Activated CD4-positive, alpha-beta T cell treated with anti-CD3 and anti-CD28 coated beads, Interleukin-2, amount 10 ng/mL, durations not matched to agents 24 days and 14 days (primary cell): ENCODE measurements at regions not wholly inside any gene's neighbourhood (a gene's known extent, or its start where the extent isn't known, plus 50 kb on each side); places are given as distances from the start of the nearest gene placed in this dataset.

ENCODE experiments used
- DNase-seq: peaks from one replicate; pipeline ENCODE4 v3.0.0; 2022
- H3K27ac Mint-ChIP-seq: one replicate; pipeline ENCODE4 v1.8.0; 2022; ENCODE audit warnings: mild to moderate bottlenecking, mixed read lengths
- H3K27me3 Mint-ChIP-seq: one replicate; pipeline ENCODE4 v1.8.0; 2022; ENCODE audit warnings: mixed read lengths
- H3K36me3 Mint-ChIP-seq: one replicate; pipeline ENCODE4 v1.8.0; 2022; ENCODE audit warnings: low read depth, mild to moderate bottlenecking, mixed read lengths
- H3K4me1 Mint-ChIP-seq: one replicate; pipeline ENCODE4 v1.8.0; 2021; ENCODE audit warnings: mixed read lengths
- H3K4me3 Mint-ChIP-seq: one replicate; pipeline ENCODE4 v1.8.0; 2022; ENCODE audit warnings: mild to moderate bottlenecking, moderate library complexity, mixed read lengths
- H3K9me3 Mint-ChIP-seq: one replicate; pipeline ENCODE4 v1.8.0; 2021; ENCODE audit warnings: mixed read lengths
- intact Hi-C: fragments of 100-400 bp; cut with micrococcal nuclease; formaldehyde crosslinking; loops from one replicate; pipeline ENCODE4 v1.15.1; 2023

DNA sequence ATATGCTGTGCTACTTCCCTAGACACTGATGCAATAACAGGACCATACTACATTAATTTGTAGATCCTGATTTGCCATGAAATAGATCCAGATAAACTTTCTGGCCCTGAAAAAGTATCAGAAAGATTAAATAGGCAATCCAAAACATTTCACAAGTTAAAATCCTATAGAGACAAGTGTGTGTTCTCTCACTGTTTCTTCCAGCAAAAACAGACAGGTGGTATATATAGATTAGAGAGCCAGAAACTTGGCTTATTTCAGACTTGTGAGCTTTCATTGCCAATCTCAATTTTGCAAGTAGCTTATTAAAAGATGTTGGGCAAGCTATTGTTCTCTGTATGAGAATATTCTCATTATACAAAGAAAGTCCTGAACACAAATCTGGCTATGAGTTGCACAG lies 289.1 kb upstream of the MANEA start:
- Mint-ChIP-seq H3K27ac (no peak overlapping the region), H3K9me3 (no peaks in the 10 kb centered on the region), H3K4me1 (no peaks in the 10 kb centered on the region), H3K36me3 (no peaks in the 10 kb centered on the region), H3K27me3 (no peaks in the 10 kb centered on the region), H3K4me3 (no peak overlapping the region)
- intact Hi-C loops, result no loop called here
- no peak for DNase-seq

GRCh38 chr6:95292011-95292410 lies 285.3 kb upstream of the MANEA start:
- H3K9me3 Mint-ChIP-seq, result no peaks in the 10 kb centered on the region
- no peak overlapping the region for H3K4me3 Mint-ChIP-seq
- intact Hi-C loops, result no loop called here
- no peaks in the 10 kb centered on the region for H3K27me3 Mint-ChIP-seq
- H3K27ac Mint-ChIP-seq, result no peak overlapping the region
- no peaks in the 10 kb centered on the region for H3K4me1 Mint-ChIP-seq
- H3K36me3 Mint-ChIP-seq, result no peaks in the 10 kb centered on the region
- DNase-seq, result no peak

GRCh38 chr6:95293257-95293656 lies 284.1 kb upstream of the MANEA start:
- DNase-seq, result no peak
- Mint-ChIP-seq H3K27ac (no peak overlapping the region), H3K36me3 (no peaks in the 10 kb centered on the region), H3K4me3 (no peak overlapping the region), H3K4me1 (no peaks in the 10 kb centered on the region), H3K27me3 (no peaks in the 10 kb centered on the region), H3K9me3 (no peaks in the 10 kb centered on the region)
- intact Hi-C loops, result no loop called here

- Mint-ChIP-seq H3K27ac (no peak overlapping the region), H3K27me3 (no peaks in the 10 kb centered on the region), H3K4me1 (no peaks in the 10 kb centered on the region), H3K36me3 (no peaks in the 10 kb centered on the region), H3K4me3 (no peak overlapping the region), H3K9me3 (no peaks in the 10 kb centered on the region)
- DNase-seq, result no peak
- intact Hi-C loops, result no loop called here
Measured at GRCh38 chr6:95294043-95294442, 283.3 kb upstream of the MANEA start.

DNA sequence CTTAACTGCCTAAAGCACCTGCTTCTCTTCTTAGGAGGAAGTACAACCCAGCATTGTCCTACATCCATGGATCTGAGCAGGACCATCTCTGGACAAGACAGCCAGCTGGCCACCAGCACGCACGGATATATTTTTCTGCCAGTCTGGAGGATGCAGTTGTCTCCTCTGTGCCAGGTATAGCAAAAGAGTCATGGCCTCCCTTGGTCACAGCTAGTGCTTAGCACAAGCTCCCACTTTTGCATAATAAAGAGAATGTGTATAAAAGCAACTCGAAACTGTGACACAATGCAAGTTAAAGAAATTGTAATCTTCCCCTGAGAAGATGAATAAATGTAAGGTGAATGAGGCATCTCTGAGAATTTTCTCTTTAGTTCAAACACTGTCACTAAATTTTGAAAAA lies 267.8 kb upstream of the MANEA start:
- DNase-seq, result no peak
- no peaks in the 10 kb centered on the region for H3K36me3 Mint-ChIP-seq
- no peak overlapping the region for H3K4me3 Mint-ChIP-seq
- intact Hi-C loops, result no loop called here
- H3K9me3 Mint-ChIP-seq, result no peaks in the 10 kb centered on the region
- H3K4me1 Mint-ChIP-seq, result no peaks in the 10 kb centered on the region
- H3K27ac Mint-ChIP-seq, result no peak overlapping the region
- H3K27me3 Mint-ChIP-seq, result no peaks in the 10 kb centered on the region

GRCh38 chr6:95318137-95318536 lies 259.2 kb upstream of the MANEA start:
- Mint-ChIP-seq H3K4me3 (no peak overlapping the region), H3K4me1 (no peaks in the 10 kb centered on the region), H3K9me3 (no peaks in the 10 kb centered on the region), H3K36me3 (no peaks in the 10 kb centered on the region), H3K27ac (no peak overlapping the region), H3K27me3 (no peaks in the 10 kb centered on the region)
- no peak for DNase-seq
- intact Hi-C loops, result no loop called here

GRCh38 chr6:95321126-95321525 lies 256.2 kb upstream of the MANEA start:
- Mint-ChIP-seq H3K36me3 (no peaks in the 10 kb centered on the region), H3K4me3 (no peak overlapping the region), H3K4me1 (no peaks in the 10 kb centered on the region), H3K27ac (no peak overlapping the region), H3K9me3 (no peaks in the 10 kb centered on the region), H3K27me3 (no peaks in the 10 kb centered on the region)
- intact Hi-C loops, result no loop called here
- no peak for DNase-seq

GRCh38 chr6:95325916-95326315 lies 251.4 kb upstream of the MANEA start:
- no peaks in the 10 kb centered on the region for H3K27me3 Mint-ChIP-seq
- H3K4me1 Mint-ChIP-seq, result no peaks in the 10 kb centered on the region
- intact Hi-C loops, result no loop called here
- H3K27ac Mint-ChIP-seq, result no peak overlapping the region
- no peaks in the 10 kb centered on the region for H3K9me3 Mint-ChIP-seq
- no peak for DNase-seq
- H3K4me3 Mint-ChIP-seq, result no peak overlapping the region
- no peaks in the 10 kb centered on the region for H3K36me3 Mint-ChIP-seq

- Mint-ChIP-seq H3K27ac (no peak overlapping the region), H3K4me3 (no peak overlapping the region), H3K9me3 (no peaks in the 10 kb centered on the region), H3K36me3 (no peaks in the 10 kb centered on the region), H3K27me3 (no peaks in the 10 kb centered on the region), H3K4me1 (no peaks in the 10 kb centered on the region)
- intact Hi-C loops, result no loop called here
- no peak for DNase-seq
Measured at GRCh38 chr6:95328231-95328630, 249.1 kb upstream of the MANEA start.

DNA sequence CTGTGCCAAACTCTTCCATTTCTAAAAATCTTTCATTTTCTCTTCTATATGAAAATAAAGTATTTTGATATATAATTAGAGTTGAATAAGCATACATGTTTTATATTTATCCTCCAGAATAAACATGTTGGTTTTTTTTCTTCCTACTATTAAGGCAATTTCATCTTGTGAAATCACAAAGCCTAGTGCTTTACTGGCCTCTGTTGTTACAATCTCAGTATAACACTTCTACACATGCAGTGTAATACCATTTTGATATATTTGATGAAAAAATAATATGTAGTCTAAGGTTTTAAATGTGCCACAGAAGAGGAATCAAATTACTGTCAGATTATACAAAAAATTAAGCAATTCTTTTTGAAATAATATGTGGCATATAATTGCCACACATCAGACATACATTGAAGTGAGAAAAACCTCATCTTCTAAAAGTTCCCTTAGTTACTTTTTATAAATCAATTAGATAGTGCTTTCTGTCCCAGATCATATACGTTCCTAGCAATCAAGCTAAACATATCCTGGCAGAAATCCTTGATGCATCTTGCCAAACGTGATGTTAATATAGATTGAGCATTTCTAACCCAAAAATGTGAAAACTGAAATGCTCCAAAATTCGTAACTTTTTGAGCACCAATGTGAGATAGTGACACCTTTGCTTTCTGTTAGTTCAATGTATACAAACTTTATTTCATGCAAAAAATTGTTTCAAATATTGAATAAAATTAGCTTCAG lies 225.1 kb upstream of the MANEA start:
- H3K27ac Mint-ChIP-seq, result no peak overlapping the region
- no peaks in the 10 kb centered on the region for H3K27me3 Mint-ChIP-seq
- no peaks in the 10 kb centered on the region for H3K36me3 Mint-ChIP-seq
- H3K9me3 Mint-ChIP-seq, result no peaks in the 10 kb centered on the region
- no peak for DNase-seq
- no peaks in the 10 kb centered on the region for H3K4me1 Mint-ChIP-seq
- intact Hi-C loops, result no loop called here
- H3K4me3 Mint-ChIP-seq, result no peak overlapping the region

DNA sequence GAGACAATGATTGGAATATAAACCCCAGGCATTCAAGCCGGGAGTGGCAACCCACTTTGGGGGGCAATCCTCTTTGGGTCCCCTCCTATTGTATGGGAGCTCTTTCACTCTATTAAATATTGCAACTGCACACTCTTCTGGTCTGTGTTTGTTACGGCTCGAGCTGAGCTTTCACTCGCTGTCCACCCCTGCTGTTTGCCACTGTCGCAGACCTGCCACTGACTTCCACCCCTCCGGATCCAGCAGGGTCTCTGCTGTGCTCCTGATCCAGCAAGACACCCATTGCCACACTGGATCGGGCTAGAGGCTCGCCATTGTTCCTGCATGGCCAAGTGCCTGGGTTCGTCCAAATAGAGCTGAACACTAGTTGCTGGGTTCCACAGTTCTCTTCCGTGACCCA lies 222.8 kb upstream of the MANEA start:
- no peaks in the 10 kb centered on the region for H3K36me3 Mint-ChIP-seq
- H3K27me3 Mint-ChIP-seq, result no peaks in the 10 kb centered on the region
- H3K9me3 Mint-ChIP-seq, result no peaks in the 10 kb centered on the region
- no peaks in the 10 kb centered on the region for H3K4me1 Mint-ChIP-seq
- intact Hi-C loops, result no loop called here
- DNase-seq, result no peak
- H3K27ac Mint-ChIP-seq, result no peak overlapping the region
- H3K4me3 Mint-ChIP-seq, result no peak overlapping the region

GRCh38 chr6:95357380-95358020 lies 219.8 kb upstream of the MANEA start:
- Mint-ChIP-seq H3K9me3 (no peaks in the 10 kb centered on the region), H3K27me3 (no peaks in the 10 kb centered on the region), H3K27ac (no peak overlapping the region), H3K36me3 (no peaks in the 10 kb centered on the region), H3K4me3 (no peak overlapping the region), H3K4me1 (no peaks in the 10 kb centered on the region)
- no peak for DNase-seq
- intact Hi-C loops, result no loop called here

- Mint-ChIP-seq H3K4me1 (no peaks in the 10 kb centered on the region), H3K36me3 (no peaks in the 10 kb centered on the region), H3K4me3 (no peak overlapping the region), H3K9me3 (no peaks in the 10 kb centered on the region), H3K27me3 (no peaks in the 10 kb centered on the region), H3K27ac (no peak overlapping the region)
- no peak for DNase-seq
- intact Hi-C loops, result no loop called here
Measured at GRCh38 chr6:95364016-95364604, 213.2 kb upstream of the MANEA start.

GRCh38 chr6:95365454-95365853 lies 211.9 kb upstream of the MANEA start:
- DNase-seq, result no peak
- no peaks in the 10 kb centered on the region for H3K4me1 Mint-ChIP-seq
- H3K4me3 Mint-ChIP-seq, result no peak overlapping the region
- H3K27ac Mint-ChIP-seq, result no peak overlapping the region
- intact Hi-C loops, result no loop called here
- H3K9me3 Mint-ChIP-seq, result no peaks in the 10 kb centered on the region
- H3K36me3 Mint-ChIP-seq, result no peaks in the 10 kb centered on the region
- H3K27me3 Mint-ChIP-seq, result no peaks in the 10 kb centered on the region

DNA sequence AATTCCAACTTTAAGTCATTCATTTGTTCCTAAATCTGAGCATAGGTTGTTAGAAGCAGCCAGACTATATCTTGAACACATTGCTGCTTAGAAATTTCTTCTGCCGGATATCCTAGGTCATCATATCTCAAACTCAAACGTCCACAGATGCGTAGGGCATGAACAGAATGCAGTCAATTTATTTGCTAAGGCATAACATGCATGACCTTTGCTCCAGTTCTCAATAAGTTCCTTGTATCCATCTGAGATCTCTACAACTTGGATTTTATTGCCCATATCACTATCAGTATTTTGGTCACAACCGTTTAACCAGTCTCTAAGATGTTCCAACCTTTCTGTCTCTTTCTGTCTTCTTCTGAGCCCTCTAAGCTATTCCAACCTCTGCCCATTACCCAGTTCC lies 210.9 kb upstream of the MANEA start:
- H3K36me3 Mint-ChIP-seq, result no peaks in the 10 kb centered on the region
- no peak for DNase-seq
- H3K27ac Mint-ChIP-seq, result no peak overlapping the region
- H3K4me1 Mint-ChIP-seq, result no peaks in the 10 kb centered on the region
- intact Hi-C loops, result no loop called here
- no peaks in the 10 kb centered on the region for H3K27me3 Mint-ChIP-seq
- H3K9me3 Mint-ChIP-seq, result no peaks in the 10 kb centered on the region
- no peak overlapping the region for H3K4me3 Mint-ChIP-seq
